Thoracic aorta (tissue), 2 donors: ENCODE measurements at regions not wholly inside any gene's neighbourhood (a gene's known extent, or its start where the extent isn't known, plus 50 kb on each side); places are given as distances from the start of the nearest gene placed in this dataset.

Experiments
- ATAC-seq: fragments of 150-250 bp; one replicate; pipeline ENCODE4 v1.8.0; 2017; ENCODE audit warnings: low read depth; ENCODE audit not compliant: insufficient number of reproducible peaks, low FRiP score
- DNase-seq: peaks from one replicate; pipeline ENCODE4 v3.0.0-alpha.2; 2020; ENCODE audit warnings: low spot score
- H3K27ac ChIP-seq, 2 donors: fragments of 200-600 bp; sonication (generic); 1 replicate in 1 of 2; 2 replicates in 1 of 2; pipeline ENCODE4 v1.5.1; 2016; ENCODE audit warnings: mild to moderate bottlenecking in 2 of 2, moderate library complexity in 2 of 2
- H3K27me3 ChIP-seq: fragments of 200-600 bp; sonication (generic); replicated peaks from 2 replicates; pipeline ENCODE4 v1.6.0; 2016; ENCODE audit warnings: mild to moderate bottlenecking; ENCODE audit not compliant: insufficient read depth
- H3K36me3 ChIP-seq: fragments of 200-600 bp; sonication (generic); one replicate; pipeline ENCODE4 v1.5.1; 2016
- H3K4me1 ChIP-seq, 2 donors: fragments of 200-600 bp; sonication (generic); 1 replicate in 1 of 2; 2 replicates in 1 of 2; pipeline versions ENCODE4 v1.5.1 to v1.6.0; 2016; ENCODE audit warnings: low read depth in 2 of 2, mild to moderate bottlenecking in 1 of 2; ENCODE audit not compliant: control insufficient read depth in 1 of 2
- H3K4me3 ChIP-seq: fragments of 200-600 bp; sonication (generic); 2 replicates; pipeline ENCODE4 v1.5.1; 2016; ENCODE audit warnings: mild to moderate bottlenecking
- H3K9me3 ChIP-seq: fragments of 200-600 bp; sonication (generic); 2 replicates; pipeline ENCODE4 v1.5.1; 2016
- CTCF ChIP-seq: fragments of 200-600 bp; sonication (generic); IDR thresholded peaks from one replicate; pipeline ENCODE4 v1.5.1; 2019; ENCODE audit warnings: antibody characterized with exemption

- Histone ChIP-seq H3K36me3 (no peaks in the 10 kb centered on the region), H3K9me3 (no peaks in the 10 kb centered on the region), H3K27ac (no peak overlapping the region), H3K4me3 (no peak overlapping the region), H3K4me1 (no peaks in the 10 kb centered on the region), H3K27me3 (no peaks in the 10 kb centered on the region)
- no peak for TF ChIP-seq CTCF
- ATAC-seq (no peak), DNase-seq (no peak)
These were observed 63.0 kb upstream of the EYA2 start for GRCh38 chr20:46831633-46832011.

DNA sequence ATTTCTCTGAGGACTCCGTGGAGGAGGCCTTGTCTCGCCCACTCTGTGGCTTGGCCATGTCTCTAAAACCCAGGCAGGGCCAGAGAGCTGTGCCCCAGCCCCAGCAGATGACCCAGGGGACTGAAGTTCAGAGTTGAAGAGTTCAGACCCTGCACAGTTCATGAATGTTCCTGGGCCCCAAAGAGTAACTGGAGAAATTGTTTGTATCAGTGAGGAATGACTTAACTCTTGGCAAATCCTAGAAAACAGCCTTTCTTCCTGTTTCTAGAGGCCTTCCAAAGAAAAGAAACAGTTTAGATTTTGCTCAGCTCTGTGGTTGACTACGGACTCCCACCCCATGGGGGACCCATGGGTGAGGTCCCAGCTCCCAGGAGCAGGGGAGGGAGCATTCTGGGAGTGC is 62.1 kb upstream of the EYA2 start:
- Histone ChIP-seq H3K9me3 (no peaks in the 10 kb centered on the region), H3K4me3 (no peak overlapping the region), H3K4me1 (no peaks in the 10 kb centered on the region), H3K27me3 (no peaks in the 10 kb centered on the region), H3K27ac (no peak overlapping the region), H3K36me3 (no peaks in the 10 kb centered on the region)
- DNase-seq (no peak), ATAC-seq (no peak)
- TF ChIP-seq CTCF = no peak

GRCh38 chr20:46833360-46833759 is 61.3 kb upstream of the EYA2 start:
- no peaks in the 10 kb centered on the region for H3K27me3 ChIP-seq
- no peaks in the 10 kb centered on the region for H3K9me3 ChIP-seq
- ATAC-seq (no peak), DNase-seq (no peak)
- no peak for TF ChIP-seq CTCF
- H3K36me3 ChIP-seq = no peaks in the 10 kb centered on the region
- H3K27ac ChIP-seq = no peak overlapping the region
- no peaks in the 10 kb centered on the region for H3K4me1 ChIP-seq
- H3K4me3 ChIP-seq = no peak overlapping the region

DNA sequence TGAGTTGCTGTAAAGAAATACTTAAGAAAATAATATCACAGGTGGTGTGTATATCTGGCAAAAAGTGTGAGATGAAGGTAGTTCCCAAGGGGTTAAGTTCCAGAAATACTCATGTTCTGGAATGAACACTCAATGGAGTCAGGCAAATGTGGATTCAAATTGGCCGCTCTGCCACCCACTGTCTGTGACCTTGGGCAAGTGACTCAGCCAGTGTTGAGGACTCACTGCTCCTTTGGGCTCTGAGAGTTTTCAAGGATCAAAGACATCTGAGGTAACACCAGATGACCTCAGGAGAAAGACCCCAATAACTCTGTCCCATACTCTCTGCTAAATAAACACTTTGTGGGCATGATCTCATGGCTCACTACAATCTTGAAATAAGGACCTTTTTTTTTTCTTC is 59.2 kb upstream of the EYA2 start:
- Histone ChIP-seq H3K27ac (no peak overlapping the region), H3K27me3 (no peaks in the 10 kb centered on the region), H3K36me3 (no peaks in the 10 kb centered on the region), H3K9me3 (no peaks in the 10 kb centered on the region), H3K4me3 (no peak overlapping the region), H3K4me1 (no peaks in the 10 kb centered on the region)
- ATAC-seq (no peak), DNase-seq (no peak)
- TF ChIP-seq CTCF = no peak

GRCh38 chr20:46837083-46837482 is 57.6 kb upstream of the EYA2 start:
- H3K27ac ChIP-seq = no peak overlapping the region
- no peak for ATAC-seq
- no peaks in the 10 kb centered on the region for H3K4me1 ChIP-seq
- no peaks in the 10 kb centered on the region for H3K9me3 ChIP-seq
- no peaks in the 10 kb centered on the region for H3K27me3 ChIP-seq
- no peak for DNase-seq
- TF ChIP-seq CTCF = no peak
- H3K4me3 ChIP-seq = no peak overlapping the region
- H3K36me3 ChIP-seq = no peaks in the 10 kb centered on the region
